Suprapubic skin (tissue), 4 donors: ENCODE measurements at regions not wholly inside any gene's neighbourhood (a gene's known extent, or its start where the extent isn't known, plus 50 kb on each side); places are given as distances from the start of the nearest gene placed in this dataset.

Experiments
- EP300 ChIP-seq: sonication (generic); formaldehyde crosslinking; IDR thresholded peaks from one replicate; pipeline ENCODE4 v1.6.1; 2017; ENCODE audit warnings: antibody characterized with exemption
- POLR2AphosphoS5 ChIP-seq, 3 donors: sonication (generic); formaldehyde crosslinking; IDR thresholded peaks; one replicate each; pipeline ENCODE4 v1.6.1; 2017; ENCODE audit warnings: antibody characterized with exemption in 3 of 3
- TF ChIP-seq, protein P1 (sequence below), 2 donors: fragments of 200-600 bp in 1 of 2; fragments of 450-650 bp in 1 of 2; sonication (generic) in 1 of 2; IDR thresholded peaks; one replicate each; pipeline ENCODE4 v1.5.1; 2016 to 2019; ENCODE audit warnings: antibody characterized with exemption in 2 of 2, mild to moderate bottlenecking in 1 of 2, moderate library complexity in 1 of 2

DNA sequence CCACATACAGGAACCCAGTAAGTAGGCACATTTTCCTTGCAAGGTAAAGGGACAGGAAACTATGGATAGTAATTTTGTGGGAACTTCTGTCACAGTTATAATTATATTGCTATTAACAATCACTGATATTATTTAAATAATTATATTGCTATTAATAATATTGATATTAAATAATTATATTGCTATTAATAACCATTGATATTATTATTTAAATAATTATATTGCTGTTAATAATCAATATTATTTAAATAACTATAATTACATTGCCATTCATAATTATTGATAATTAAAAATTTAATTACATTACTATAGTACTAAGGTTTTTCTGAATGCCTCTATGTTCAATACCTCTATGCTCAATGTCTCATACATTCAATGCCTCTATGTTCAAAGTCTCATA, 385.6 kb upstream of the SGCD start:
- TF ChIP-seq, protein P1, sequence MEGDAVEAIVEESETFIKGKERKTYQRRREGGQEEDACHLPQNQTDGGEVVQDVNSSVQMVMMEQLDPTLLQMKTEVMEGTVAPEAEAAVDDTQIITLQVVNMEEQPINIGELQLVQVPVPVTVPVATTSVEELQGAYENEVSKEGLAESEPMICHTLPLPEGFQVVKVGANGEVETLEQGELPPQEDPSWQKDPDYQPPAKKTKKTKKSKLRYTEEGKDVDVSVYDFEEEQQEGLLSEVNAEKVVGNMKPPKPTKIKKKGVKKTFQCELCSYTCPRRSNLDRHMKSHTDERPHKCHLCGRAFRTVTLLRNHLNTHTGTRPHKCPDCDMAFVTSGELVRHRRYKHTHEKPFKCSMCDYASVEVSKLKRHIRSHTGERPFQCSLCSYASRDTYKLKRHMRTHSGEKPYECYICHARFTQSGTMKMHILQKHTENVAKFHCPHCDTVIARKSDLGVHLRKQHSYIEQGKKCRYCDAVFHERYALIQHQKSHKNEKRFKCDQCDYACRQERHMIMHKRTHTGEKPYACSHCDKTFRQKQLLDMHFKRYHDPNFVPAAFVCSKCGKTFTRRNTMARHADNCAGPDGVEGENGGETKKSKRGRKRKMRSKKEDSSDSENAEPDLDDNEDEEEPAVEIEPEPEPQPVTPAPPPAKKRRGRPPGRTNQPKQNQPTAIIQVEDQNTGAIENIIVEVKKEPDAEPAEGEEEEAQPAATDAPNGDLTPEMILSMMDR (IDR thresholded peaks at IDR 0.05): no peak
- TF ChIP-seq POLR2AphosphoS5 (IDR thresholded peaks at IDR 0.05): no peak
- no peak for TF ChIP-seq EP300
